IMR-90 (cell line): ENCODE measurements at regions not wholly inside any gene's neighbourhood (a gene's known extent, or its start where the extent isn't known, plus 50 kb on each side); places are given as distances from the start of the nearest gene placed in this dataset.

Source experiments
- ATAC-seq: fragments of 200-7000 bp; cut with Tn5 transposase; 2 replicates; pipeline ENCODE4 v1.9.1; 2020; ENCODE audit warnings: low read depth, mild to moderate bottlenecking, moderate library complexity
- BruUV-seq: library from RNA; stranded (reverse); fragments of 400-500 nt; replicated peaks from 2 replicates; lab custom pipeline; 2021; lab: Mats Ljungman, UMichigan
- CTCF ChIA-PET: fragments of 300-600 bp; formaldehyde crosslinking; extraction: SDS; loops from one replicate; lab custom pipeline; 2021; ENCODE audit warnings: antibody characterized with exemption; lab: Yijun Ruan, JAX
- POLR2A ChIA-PET: fragments of 300-600 bp; sonication (Branson Sonifier 250); formaldehyde crosslinking; loops from one replicate; lab custom pipeline; 2022; ENCODE audit warnings: antibody characterized with exemption; ENCODE audit not compliant: unreplicated experiment; lab: Charles Lee
- DNase-seq: peaks from one replicate; pipeline ENCODE4 v3.0.0; 2013
- H2AFZ ChIP-seq: replicated peaks from 2 replicates; pipeline ENCODE3; 2013; ENCODE audit warnings: low read length, mild to moderate bottlenecking; ENCODE audit not compliant: poor library complexity
- H2AK5ac ChIP-seq: 2 replicates; pipeline ENCODE4 v1.6.1; 2013; ENCODE audit warnings: low read depth, low read length, inconsistent platforms
- H2AK9ac ChIP-seq: replicated peaks from 2 replicates; pipeline ENCODE3; 2013; ENCODE audit warnings: mild to moderate bottlenecking, low read depth, low read length, moderate library complexity; ENCODE audit not compliant: poor library complexity
- H2BK120ac ChIP-seq: 2 replicates; pipeline ENCODE4 v1.6.1; 2013; ENCODE audit warnings: low read depth, low read length, inconsistent platforms
- H2BK15ac ChIP-seq: 3 replicates; pipeline ENCODE4 v1.6.1; 2013; ENCODE audit warnings: low read depth, low read length, inconsistent platforms
- H2BK20ac ChIP-seq: 2 replicates; pipeline ENCODE4 v1.6.1; 2013; ENCODE audit warnings: low read depth, mild to moderate bottlenecking, inconsistent platforms, low read length, moderate library complexity
- H2BK5ac ChIP-seq: 2 replicates; pipeline ENCODE4 v1.6.1; 2013; ENCODE audit warnings: mild to moderate bottlenecking, low read depth, low read length, inconsistent platforms; ENCODE audit not compliant: poor library complexity, severe bottlenecking
- H3K14ac ChIP-seq: replicated peaks from 2 replicates; pipeline ENCODE4 v1.6.1; 2013; ENCODE audit warnings: low read depth, low read length, inconsistent platforms
- H3K18ac ChIP-seq: 2 replicates; pipeline ENCODE4 v1.6.1; 2013; ENCODE audit warnings: low read depth, low read length, control low read depth
- H3K23ac ChIP-seq: 2 replicates; pipeline ENCODE4 v1.6.1; 2013; ENCODE audit warnings: low read depth, low read length, inconsistent platforms
- H3K27ac ChIP-seq: 2 replicates; pipeline ENCODE4 v1.5.1; 2013; ENCODE audit warnings: mild to moderate bottlenecking, control low read depth, low read length; ENCODE audit not compliant: insufficient read depth
- H3K27me3 ChIP-seq: 2 replicates; pipeline ENCODE4 v1.6.1; 2013; ENCODE audit warnings: low read length; ENCODE audit not compliant: control insufficient read depth, insufficient read depth
- H3K36me3 ChIP-seq: 2 replicates; pipeline ENCODE4 v1.6.1; 2013; ENCODE audit warnings: low read length, mixed read lengths; ENCODE audit not compliant: control insufficient read depth, insufficient read depth
- H3K4ac ChIP-seq: 2 replicates; pipeline ENCODE4 v1.6.1; 2013; ENCODE audit warnings: low read depth, low read length, inconsistent platforms
- H3K4me1 ChIP-seq: 2 replicates; pipeline ENCODE4 v1.6.1; 2013; ENCODE audit warnings: low read length, mixed read lengths; ENCODE audit not compliant: control insufficient read depth, insufficient read depth
- H3K4me2 ChIP-seq: 2 replicates; pipeline ENCODE4 v1.6.1; 2013; ENCODE audit warnings: low read depth, mild to moderate bottlenecking, control low read depth, low read length, moderate library complexity
- H3K4me3 ChIP-seq: 2 replicates; pipeline ENCODE4 v1.5.1; 2013; ENCODE audit warnings: low read depth, mild to moderate bottlenecking, control low read depth, low read length, moderate library complexity; ENCODE audit not compliant: insufficient read depth
- H3K56ac ChIP-seq: 2 replicates; pipeline ENCODE4 v1.6.1; 2013; ENCODE audit warnings: low read length, inconsistent platforms; ENCODE audit not compliant: insufficient read depth; ENCODE audit errors: extremely low read depth
- H3K79me1 ChIP-seq, 2 experiments: 2 replicates each; pipeline ENCODE4 v1.6.1; 2013; ENCODE audit warnings: low read length in 2 of 2, inconsistent platforms in 1 of 2, low read depth in 1 of 2
- H3K9ac ChIP-seq: 2 replicates; pipeline ENCODE4 v1.6.1; 2013; ENCODE audit warnings: low read depth, low read length, control low read depth
- H3K9me1 ChIP-seq: 2 replicates; pipeline ENCODE4 v1.6.1; 2013; ENCODE audit warnings: low read length, inconsistent platforms; ENCODE audit not compliant: insufficient read depth
- H3K9me3 ChIP-seq: 2 replicates; pipeline ENCODE4 v1.6.1; 2013; ENCODE audit warnings: low read length; ENCODE audit not compliant: control insufficient read depth, insufficient read depth
- H4K20me1 ChIP-seq: 2 replicates; pipeline ENCODE4 v1.6.1; 2013; ENCODE audit warnings: low read length, inconsistent platforms; ENCODE audit not compliant: insufficient read depth
- H4K5ac ChIP-seq: 2 replicates; pipeline ENCODE4 v1.6.1; 2013; ENCODE audit warnings: mild to moderate bottlenecking, low read depth, low read length, control low read depth
- H4K8ac ChIP-seq, 2 experiments: 2 replicates each; pipeline ENCODE4 v1.6.1; 2013; ENCODE audit warnings: low read depth in 2 of 2, low read length in 2 of 2, control low read depth in 1 of 2, inconsistent platforms in 1 of 2
- H4K91ac ChIP-seq: 2 replicates; pipeline ENCODE4 v1.6.1; 2013; ENCODE audit warnings: low read depth, low read length, inconsistent platforms; ENCODE audit not compliant: insufficient read depth
- CHD1 ChIP-seq: IDR thresholded peaks from 2 replicates; pipeline ENCODE4 v1.6.1; 2012; ENCODE audit warnings: low read depth, low read length, improper control_type of control experiment
- RCOR1 ChIP-seq: IDR thresholded peaks from 2 replicates; pipeline ENCODE4 v1.6.1; 2012; ENCODE audit warnings: mild to moderate bottlenecking, low read length, improper control_type of control experiment; ENCODE audit not compliant: insufficient replicate concordance
- WGBS, 2 experiments: methylation state at CpG; one replicate each; pipeline versions ENCODE4 v1.1.5 to v1.1.7; 2013; ENCODE audit warnings: missing lambda C conversion rate in 2 of 2; ENCODE audit not compliant: insufficient read length in 1 of 2; ENCODE audit errors: extremely low coverage in 2 of 2; 5-methylcytosine and 5-hydroxymethylcytosine counted together
- dilution Hi-C: fragments of 300-500 bp; cut with HindIII; formaldehyde crosslinking; loops from one replicate; pipeline ENCODE4 v1.14.3; 2018; ENCODE audit warnings: low sequenced_read_pairs; ENCODE audit not compliant: unreplicated experiment
- in situ Hi-C: fragments of 300-500 bp; cut with MboI; formaldehyde crosslinking; loops from 3 replicates; pipeline ENCODE4 v1.14.3; 2019; ENCODE audit warnings: low sequenced_read_pairs, inconsistent platforms, mixed read lengths
- intact Hi-C: fragments of 100-400 bp; cut with micrococcal nuclease; formaldehyde crosslinking; loops from 2 replicates; pipeline ENCODE4 v1.10.0; 2022

- Histone ChIP-seq H3K4me1 (peaks cover 9% of the 10 kb centered on the region), H2AK5ac (no peak overlapping the region), H4K8ac (no peak overlapping the region), H2BK20ac (no peak overlapping the region), H2BK120ac (no peak overlapping the region), H3K36me3 (no peaks in the 10 kb centered on the region), H2AK9ac (no peak overlapping the region), H2BK5ac (no peak overlapping the region), H3K79me1 (no peaks in the 10 kb centered on the region), H4K5ac (no peak overlapping the region), H3K23ac (no peak overlapping the region), H2BK15ac (no peak overlapping the region), H3K27ac (no peak overlapping the region), H3K56ac (no peak overlapping the region), H3K14ac (no peak overlapping the region), H3K4ac (no peak overlapping the region), H3K9me3 (no peaks in the 10 kb centered on the region), H3K4me2 (no peak overlapping the region), H2AFZ (no peak overlapping the region), H3K18ac (no peak overlapping the region), H3K4me3 (no peak overlapping the region), H3K27me3 (no peaks in the 10 kb centered on the region), H4K20me1 (no peaks in the 10 kb centered on the region), H3K9ac (no peak overlapping the region), H4K91ac (no peak overlapping the region), H3K9me1 (no peaks in the 10 kb centered on the region)
- ATAC-seq, result peak; percentile 32; the same call in 1 of the 2 replicates
- BruUV-seq, result no TSS peak
- ChIA-PET CTCF (no interaction called here), POLR2A (no interaction called here)
- peak; percentile 8 for DNase-seq
- TF ChIP-seq RCOR1, result no peak
- no peak for TF ChIP-seq CHD1
- no CpG with 5 or more reads among the region's 1 CpG for WGBS, 2 experiments
- intact Hi-C loops (no loop called here), in situ Hi-C loops (no loop called here), dilution Hi-C loops (no loop called here)
These were observed 158.0 kb upstream of the TMC3 start for GRCh38 chr15:81532001-81532400.
